ENCODE measurements at regions not wholly inside any gene's neighbourhood (a gene's known extent, or its start where the extent isn't known, plus 50 kb on each side); places are given as distances from the start of the nearest gene placed in this dataset.

DNA sequence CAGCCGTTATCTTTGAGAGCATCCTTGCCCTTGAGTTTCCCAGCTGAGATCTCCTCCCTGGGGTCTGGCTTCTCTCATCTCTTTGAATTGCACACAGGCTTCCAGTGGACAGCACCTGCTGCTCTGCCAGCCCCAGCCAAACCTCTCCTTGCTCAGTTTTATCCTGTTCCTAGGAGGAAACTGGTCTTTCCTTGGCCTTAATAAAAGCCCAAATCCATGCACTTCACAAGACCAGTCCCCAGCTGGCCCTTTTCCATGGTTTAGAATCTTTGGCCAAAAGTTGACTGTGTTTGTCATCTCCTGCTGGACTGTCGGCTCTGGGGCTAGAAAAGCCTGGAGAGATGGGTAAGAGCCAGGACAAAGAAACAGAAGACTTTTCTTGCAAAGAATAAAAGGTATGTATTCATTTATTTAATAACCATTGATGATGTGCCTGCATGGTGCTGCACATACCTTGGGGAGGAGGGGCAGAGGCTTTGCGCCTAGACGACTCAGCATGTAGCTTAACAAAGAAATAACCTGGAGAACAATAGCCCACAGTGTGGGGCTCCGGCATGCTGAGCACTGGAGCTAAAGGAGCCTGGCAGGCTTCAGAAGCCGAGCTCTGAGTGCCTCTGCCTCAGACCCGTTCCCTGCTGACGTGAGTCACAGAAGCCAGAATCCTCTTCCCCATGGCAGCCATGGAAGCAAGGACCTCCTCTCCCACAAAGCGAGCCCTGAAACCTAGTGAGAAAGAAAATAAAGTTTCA, 319.3 kb upstream of the B3GAT1 start:
- 63% methylated on average over 8 of the region's 9 CpGs for WGBS (ENCODE audit: insufficient coverage, low coverage, low lambda C conversion rate, missing lambda C conversion rate)
- no peak overlapping the region for H3K27ac ChIP-seq
- TF ChIP-seq CTCF (IDR thresholded peaks at IDR 0.05) (no peak), POLR2A (IDR thresholded peaks at IDR 0.05) (no peak)

GRCh38 chr11:134730561-134731212, 318.6 kb upstream of the B3GAT1 start:
- no peaks in the 10 kb centered on the region for H3K27me3 ChIP-seq
- intact Hi-C loops (cut with DNase I): no loop called here
- WGBS (ENCODE audit: insufficient coverage, low coverage, low lambda C conversion rate, missing lambda C conversion rate): 68% methylated on average over 3 of the region's 5 CpGs
- ATAC-seq (no peak), DNase-seq (no peak)
- no peak overlapping the region for H3K4me3 ChIP-seq
- no peaks in the 10 kb centered on the region for H3K36me3 ChIP-seq
- TF ChIP-seq CTCF (IDR thresholded peaks at IDR 0.05): no peak
- no peak for TF ChIP-seq POLR2A (IDR thresholded peaks at IDR 0.05)
- no peaks in the 10 kb centered on the region for H3K4me1 ChIP-seq
- no peaks in the 10 kb centered on the region for H3K9me3 ChIP-seq
- H3K27ac ChIP-seq: no peak overlapping the region

More for the DNA sequence above, 319.3 kb upstream of the B3GAT1 start:
- no peaks in the 10 kb centered on the region for H3K27me3 ChIP-seq
- no peaks in the 10 kb centered on the region for H3K36me3 ChIP-seq
- no peaks in the 10 kb centered on the region for H3K9me3 ChIP-seq
- ATAC-seq (no peak), DNase-seq (no peak)
- H3K4me1 ChIP-seq: no peaks in the 10 kb centered on the region
- intact Hi-C loops (cut with DNase I): no loop called here
- no peak overlapping the region for H3K4me3 ChIP-seq

- no peaks in the 10 kb centered on the region for H3K36me3 ChIP-seq
- H3K27ac ChIP-seq: no peak overlapping the region
- H3K4me1 ChIP-seq: no peaks in the 10 kb centered on the region
- no peak for TF ChIP-seq CTCF (IDR thresholded peaks at IDR 0.05)
- no peak for TF ChIP-seq POLR2A (IDR thresholded peaks at IDR 0.05)
- H3K27me3 ChIP-seq: no peaks in the 10 kb centered on the region
- DNase-seq (no peak), ATAC-seq (no peak)
- intact Hi-C loops (cut with DNase I): no loop called here
- H3K9me3 ChIP-seq: no peaks in the 10 kb centered on the region
- no peak overlapping the region for H3K4me3 ChIP-seq
- 64% methylated on average over 2 of the region's 4 CpGs for WGBS (ENCODE audit: insufficient coverage, low coverage, low lambda C conversion rate, missing lambda C conversion rate)
Measured at GRCh38 chr11:134730101-134730500, 318.1 kb upstream of the B3GAT1 start.

DNA sequence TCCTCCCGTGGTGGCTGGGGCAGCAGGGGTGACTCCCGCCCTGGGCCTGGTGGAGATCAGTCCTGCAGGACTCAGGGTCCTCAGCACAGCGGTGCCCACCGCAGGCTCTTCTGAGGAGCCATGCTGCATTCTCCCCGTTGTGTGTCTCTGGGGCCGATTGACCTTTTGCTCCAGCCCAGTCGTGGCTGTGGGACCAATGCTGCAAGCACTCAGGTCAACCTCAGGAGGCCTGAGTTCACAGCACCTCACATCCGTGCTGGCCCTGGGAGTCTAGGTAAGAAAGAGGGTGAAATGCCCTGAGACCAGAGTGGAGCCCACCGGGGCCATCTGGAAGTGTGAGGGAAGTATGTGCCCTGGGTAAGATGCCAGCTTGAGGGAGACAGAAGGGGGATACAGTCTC, 316.1 kb upstream of the B3GAT1 start:
- intact Hi-C loops (cut with DNase I): no loop called here
- ATAC-seq (no peak), DNase-seq (no peak)
- H3K27ac ChIP-seq: no peak overlapping the region
- no peak overlapping the region for H3K4me3 ChIP-seq
- H3K4me1 ChIP-seq: no peaks in the 10 kb centered on the region
- no peaks in the 10 kb centered on the region for H3K27me3 ChIP-seq
- H3K9me3 ChIP-seq: no peaks in the 10 kb centered on the region
- 20% methylated on average over 1 of the region's 9 CpGs for WGBS (ENCODE audit: insufficient coverage, low coverage, low lambda C conversion rate, missing lambda C conversion rate)
- TF ChIP-seq CTCF (IDR thresholded peaks at IDR 0.05): no peak
- no peak for TF ChIP-seq POLR2A (IDR thresholded peaks at IDR 0.05)
- H3K36me3 ChIP-seq: no peaks in the 10 kb centered on the region

Data from right lobe of liver (tissue), 6 donors.